Upper lobe of left lung (tissue), 6 donors: ENCODE measurements at regions not wholly inside any gene's neighbourhood (a gene's known extent, or its start where the extent isn't known, plus 50 kb on each side); places are given as distances from the start of the nearest gene placed in this dataset.

Experiments
- ATAC-seq, 2 donors: fragments of 200-7000 bp; cut with Tn5 transposase; one replicate each; pipeline ENCODE4 v1.9.1; 2022; ENCODE audit warnings: mild to moderate bottlenecking in 2 of 2, moderate library complexity in 2 of 2; ENCODE audit not compliant: low FRiP score in 2 of 2
- DNase-seq, 2 donors: peaks; one replicate each; pipeline ENCODE4 v3.0.0-alpha.2; 2019 to 2020
- H3K27ac ChIP-seq, 4 donors: fragments of 200-600 bp; sonication (generic); one replicate each; pipeline ENCODE4 v1.5.1; 2016 to 2019
- H3K27me3 ChIP-seq, 4 donors: fragments of 200-600 bp; sonication (generic); one replicate each; pipeline ENCODE4 v1.5.1; 2017 to 2019
- H3K36me3 ChIP-seq, 4 donors: fragments of 200-600 bp; sonication (generic); one replicate each; pipeline ENCODE4 v1.5.1; 2016 to 2019
- H3K4me1 ChIP-seq, 4 donors: fragments of 200-600 bp; sonication (generic); one replicate each; pipeline ENCODE4 v1.5.1; 2018 to 2019
- H3K4me3 ChIP-seq, 4 donors: fragments of 200-600 bp; sonication (generic); one replicate each; pipeline ENCODE4 v1.5.1; 2017 to 2019; ENCODE audit warnings: mild to moderate bottlenecking in 2 of 4, moderate library complexity in 1 of 4
- H3K9me3 ChIP-seq, 4 donors: fragments of 200-600 bp; sonication (generic); one replicate each; pipeline ENCODE4 v1.5.1; 2018 to 2019
- CTCF ChIP-seq, 6 experiments: fragments of 450-650 bp in 4 of 6; fragments of 200-600 bp in 2 of 6; sonication (generic) in 2 of 6; IDR thresholded peaks; one replicate each; pipeline ENCODE4 v1.5.1; 2016 to 2019; ENCODE audit warnings: antibody characterized with exemption in 6 of 6
- EP300 ChIP-seq, 4 donors: sonication (generic); formaldehyde crosslinking; IDR thresholded peaks; one replicate each; pipeline ENCODE4 v1.5.1; 2017; ENCODE audit warnings: antibody characterized with exemption in 4 of 4, control low read depth in 2 of 4
- POLR2A ChIP-seq, 4 donors: fragments of 450-650 bp; IDR thresholded peaks; one replicate each; pipeline ENCODE4 v1.5.1; 2016 to 2017; ENCODE audit warnings: antibody characterized with exemption in 4 of 4, mild to moderate bottlenecking in 2 of 4
- POLR2AphosphoS5 ChIP-seq, 2 donors: sonication (generic); formaldehyde crosslinking; IDR thresholded peaks; one replicate each; pipeline ENCODE4 v1.5.1; 2017; ENCODE audit warnings: antibody characterized with exemption in 2 of 2
- WGBS, 2 donors: methylation state at CpG; one replicate each; pipeline ENCODE4 v1.1.5; 2017 to 2018; 5-methylcytosine and 5-hydroxymethylcytosine counted together
- donor health status: DM: no; HTN: no; CAD: no; lungs with moderate emphysema.
- donor health status: DM: no; HTN: yes; CAD: no; lungs with severe emphysema.

- Histone ChIP-seq H3K36me3 (no peaks in the 10 kb centered on the region), H3K4me1 (no peaks in the 10 kb centered on the region), H3K4me3 (no peak overlapping the region), H3K27ac (no peak overlapping the region), H3K9me3 (no peaks in the 10 kb centered on the region), H3K27me3 (no peaks in the 10 kb centered on the region)
- no peak for TF ChIP-seq EP300 (IDR thresholded peaks at IDR 0.05)
- TF ChIP-seq POLR2AphosphoS5 (IDR thresholded peaks at IDR 0.05), result no peak
- no peak for TF ChIP-seq POLR2A (IDR thresholded peaks at IDR 0.05)
- TF ChIP-seq CTCF (IDR thresholded peaks at IDR 0.05), result no peak
- WGBS, 2 donors, result 91% methylated on average over 9 of the region's 9 CpGs
- ATAC-seq (no peak), DNase-seq (no peak)
Measured at GRCh38 chr6:139494376-139494990, 120.0 kb upstream of the CITED2 start.

GRCh38 chr6:139490482-139490881, 116.0 kb upstream of the CITED2 start:
- Histone ChIP-seq H3K4me1 (no peaks in the 10 kb centered on the region), H3K27me3 (no peaks in the 10 kb centered on the region), H3K36me3 (no peaks in the 10 kb centered on the region), H3K9me3 (no peaks in the 10 kb centered on the region), H3K4me3 (no peak overlapping the region), H3K27ac (no peak overlapping the region)
- DNase-seq (peak in 1 of 2 donors; percentile 41), ATAC-seq (peak in 1 of 2 donors; percentile 47)
- WGBS, 2 donors, result 38 to 41% methylated on average over 4 of the region's 4 CpGs
- TF ChIP-seq EP300 (IDR thresholded peaks at IDR 0.05) (no peak), POLR2AphosphoS5 (IDR thresholded peaks at IDR 0.05) (no peak), POLR2A (IDR thresholded peaks at IDR 0.05) (no peak), CTCF (IDR thresholded peaks at IDR 0.05) (no peak)

GRCh38 chr6:139486476-139486799, 112.0 kb upstream of the CITED2 start:
- H3K27me3 ChIP-seq, result no peaks in the 10 kb centered on the region
- H3K27ac ChIP-seq, result no peak overlapping the region
- no peak overlapping the region for H3K4me3 ChIP-seq
- H3K4me1 ChIP-seq, result no peaks in the 10 kb centered on the region
- no peaks in the 10 kb centered on the region for H3K9me3 ChIP-seq
- no peaks in the 10 kb centered on the region for H3K36me3 ChIP-seq
- DNase-seq (no peak), ATAC-seq (no peak)
- no peak for TF ChIP-seq POLR2AphosphoS5 (IDR thresholded peaks at IDR 0.05)
- no peak for TF ChIP-seq CTCF (IDR thresholded peaks at IDR 0.05)
- TF ChIP-seq POLR2A (IDR thresholded peaks at IDR 0.05), result no peak
- TF ChIP-seq EP300 (IDR thresholded peaks at IDR 0.05), result no peak

GRCh38 chr6:139485742-139486475, 111.5 kb upstream of the CITED2 start:
- Histone ChIP-seq H3K36me3 (no peaks in the 10 kb centered on the region), H3K4me1 (no peaks in the 10 kb centered on the region), H3K27ac (no peak overlapping the region), H3K27me3 (no peaks in the 10 kb centered on the region), H3K4me3 (no peak overlapping the region), H3K9me3 (no peaks in the 10 kb centered on the region)
- 80 to 84% methylated on average over 5 of the region's 5 CpGs for WGBS, 2 donors
- TF ChIP-seq EP300 (IDR thresholded peaks at IDR 0.05), result no peak
- no peak for TF ChIP-seq POLR2A (IDR thresholded peaks at IDR 0.05)
- no peak for TF ChIP-seq POLR2AphosphoS5 (IDR thresholded peaks at IDR 0.05)
- TF ChIP-seq CTCF (IDR thresholded peaks at IDR 0.05), result no peak
- ATAC-seq (no peak), DNase-seq (no peak)

GRCh38 chr6:139485185-139485584, 110.7 kb upstream of the CITED2 start:
- no peaks in the 10 kb centered on the region for H3K4me1 ChIP-seq
- no peak overlapping the region for H3K4me3 ChIP-seq
- no peak overlapping the region for H3K27ac ChIP-seq
- no peaks in the 10 kb centered on the region for H3K9me3 ChIP-seq
- ATAC-seq, result no peak
- DNase-seq, result no peak
- no peak for TF ChIP-seq EP300 (IDR thresholded peaks at IDR 0.05)
- TF ChIP-seq POLR2A (IDR thresholded peaks at IDR 0.05), result no peak
- no peak for TF ChIP-seq CTCF (IDR thresholded peaks at IDR 0.05)
- TF ChIP-seq POLR2AphosphoS5 (IDR thresholded peaks at IDR 0.05), result no peak
- WGBS, 2 donors, result 49 to 72% methylated on average over 2 of the region's 2 CpGs
- H3K36me3 ChIP-seq, result no peaks in the 10 kb centered on the region
- no peaks in the 10 kb centered on the region for H3K27me3 ChIP-seq
